Endothelial cell of umbilical vein (primary cell): ENCODE measurements at regions not wholly inside any gene's neighbourhood (a gene's known extent, or its start where the extent isn't known, plus 50 kb on each side); places are given as distances from the start of the nearest gene placed in this dataset.

ENCODE experiments used
- BruUV-seq: library from RNA; stranded (reverse); fragments of 400-500 nt; replicated peaks from 2 replicates; lab custom pipeline; 2021; lab: Mats Ljungman, UMichigan
- CTCF ChIA-PET: fragments of 300-600, 350-600 bp; sonication (Branson Sonifier 250); formaldehyde crosslinking; loops from one replicate; lab custom pipeline; 2021; ENCODE audit warnings: antibody characterized with exemption, inconsistent platforms; lab: Charles Lee
- POLR2A ChIA-PET: fragments of 300-600, 350-600 bp; sonication (Branson Sonifier 250); formaldehyde crosslinking; loops from one replicate; lab custom pipeline; 2021; ENCODE audit warnings: antibody characterized with exemption, inconsistent platforms; lab: Charles Lee
- DNase-seq: peaks from one replicate; pipeline ENCODE4 v3.0.0-alpha.2; 2011; ENCODE audit warnings: low read depth, low spot score
- FAIRE-seq: peaks from 2 replicates; lab custom pipeline; 2011; peaks lifted over from hg19 to GRCh38; lab: Jason Lieb, UNC
- H2AFZ ChIP-seq: 2 replicates; pipeline ENCODE4 v1.6.0; 2012; ENCODE audit warnings: low read depth, low read length, control low read depth, inconsistent platforms
- H3K27ac ChIP-seq: 2 replicates; pipeline ENCODE4 v1.5.1; 2011; ENCODE audit warnings: low read depth, mild to moderate bottlenecking, control low read depth, low read length, moderate library complexity; ENCODE audit not compliant: insufficient read depth
- H3K27me3 ChIP-seq, 2 experiments: 2 replicates each; pipeline versions ENCODE4 v1.6.0 to v1.6.1; 2011; ENCODE audit warnings: low read length in 2 of 2, mixed read lengths in 1 of 2; ENCODE audit not compliant: control insufficient read depth in 2 of 2, insufficient read depth in 2 of 2
- H3K36me3 ChIP-seq, 2 experiments: 2 replicates in 1 of 2; 3 replicates in 1 of 2; pipeline ENCODE4 v1.5.1; 2011; ENCODE audit warnings: low read length in 2 of 2, mild to moderate bottlenecking in 1 of 2, moderate library complexity in 1 of 2; ENCODE audit not compliant: control insufficient read depth in 2 of 2, insufficient read depth in 2 of 2; ENCODE audit errors: extremely low read depth in 1 of 2
- H3K4me1 ChIP-seq: 3 replicates; pipeline ENCODE4 v1.5.1; 2011; ENCODE audit warnings: mild to moderate bottlenecking, low read length; ENCODE audit not compliant: control insufficient read depth, insufficient read depth; ENCODE audit errors: extremely low read depth
- H3K4me2 ChIP-seq: 2 replicates; pipeline ENCODE4 v1.6.1; 2011; ENCODE audit warnings: low read length, control low read depth, mixed read lengths; ENCODE audit not compliant: insufficient read depth
- H3K4me3 ChIP-seq, 3 experiments: fragments of 200-600 bp in 1 of 3; sonication (generic), shearing (Covaris generic) in 1 of 3; replicated peaks in 1 of 3; 2 replicates each; pipeline ENCODE4 v1.5.1; 2011 to 2016; ENCODE audit warnings: control low read depth in 3 of 3, low read length in 3 of 3, mild to moderate bottlenecking in 2 of 3, inconsistent platforms in 1 of 3, low read depth in 1 of 3, moderate library complexity in 1 of 3; ENCODE audit not compliant: insufficient read depth in 1 of 3
- H3K79me2 ChIP-seq: 2 replicates; pipeline ENCODE4 v1.6.0; 2012; ENCODE audit warnings: low read length, inconsistent platforms; ENCODE audit not compliant: control insufficient read depth, insufficient read depth
- H3K9ac ChIP-seq: replicated peaks from 2 replicates; pipeline ENCODE3; 2011; ENCODE audit warnings: low read length, control low read depth; ENCODE audit not compliant: insufficient read depth; ENCODE audit errors: extremely low read depth
- H3K9me1 ChIP-seq: replicated peaks from 3 replicates; pipeline ENCODE4 v1.6.0; 2011; ENCODE audit warnings: mild to moderate bottlenecking, low read length; ENCODE audit not compliant: control insufficient read depth, insufficient read depth; ENCODE audit errors: extremely low read depth
- H3K9me3 ChIP-seq: replicated peaks from 2 replicates; pipeline ENCODE4 v1.5.1; 2012; ENCODE audit warnings: low read length, inconsistent platforms; ENCODE audit not compliant: control insufficient read depth, insufficient read depth
- H4K20me1 ChIP-seq: replicated peaks from 2 replicates; pipeline ENCODE3; 2011; ENCODE audit warnings: mild to moderate bottlenecking, low read length; ENCODE audit not compliant: control insufficient read depth, insufficient read depth; ENCODE audit errors: extremely low read depth
- CTCF ChIP-seq, 2 donors: IDR thresholded peaks; 1 replicate in 1 of 2; 2 replicates in 1 of 2; pipeline ENCODE4 v1.5.1; 2011; ENCODE audit warnings: low read length in 2 of 2, mild to moderate bottlenecking in 2 of 2, moderate library complexity in 2 of 2, control low read depth in 1 of 2, inconsistent platforms in 1 of 2, low read depth in 1 of 2; ENCODE audit not compliant: insufficient read depth in 1 of 2; ENCODE audit errors: extremely low read depth in 1 of 2
- EZH2 ChIP-seq: IDR thresholded peaks from 2 replicates; pipeline ENCODE4 v1.6.1; 2012; ENCODE audit warnings: borderline replicate concordance, low read depth, mild to moderate bottlenecking, moderate library complexity, low read length, inconsistent platforms; ENCODE audit not compliant: severe bottlenecking
- FOS ChIP-seq: IDR thresholded peaks from 2 replicates; pipeline ENCODE4 v1.6.1; 2011; ENCODE audit warnings: mild to moderate bottlenecking, low read length, moderate library complexity, borderline replicate concordance; ENCODE audit not compliant: insufficient read depth
- GATA2 ChIP-seq: IDR thresholded peaks from 2 replicates; pipeline ENCODE4 v1.7.0; 2011; ENCODE audit warnings: low read depth, mild to moderate bottlenecking, moderate library complexity, mixed read lengths, low read length; ENCODE audit not compliant: insufficient read length, insufficient read depth
- JUN ChIP-seq: IDR thresholded peaks from 2 replicates; pipeline ENCODE4 v1.6.1; 2011; ENCODE audit warnings: borderline replicate concordance, low read depth; ENCODE audit not compliant: insufficient read length, insufficient read depth
- MAX ChIP-seq: IDR thresholded peaks from 2 replicates; pipeline ENCODE4 v1.6.1; 2011; ENCODE audit not compliant: insufficient read depth, insufficient read length
- MYC ChIP-seq: IDR thresholded peaks from one replicate; pipeline ENCODE4 v1.6.1; 2011; ENCODE audit warnings: mild to moderate bottlenecking, low read depth, low read length
- POLR2A ChIP-seq: IDR thresholded peaks from 2 replicates; pipeline ENCODE4 v1.6.1; 2012; ENCODE audit warnings: low read depth, mild to moderate bottlenecking, control low read depth, low read length
- POLR2AphosphoS5 ChIP-seq: IDR thresholded peaks from 2 replicates; pipeline ENCODE4 v1.6.1; 2012; ENCODE audit warnings: low read depth, mild to moderate bottlenecking, control low read depth, low read length, moderate library complexity; ENCODE audit not compliant: insufficient read depth
- dilution Hi-C: fragments of 300-500 bp; cut with MboI; formaldehyde crosslinking; loops from one replicate; pipeline ENCODE4 v1.15.0; 2019; ENCODE audit warnings: low sequenced_read_pairs; ENCODE audit not compliant: extremely low pct_ligation_motif_present
- intact Hi-C: fragments of 100-400 bp; cut with micrococcal nuclease; formaldehyde crosslinking; loops from one replicate; pipeline ENCODE4 v1.10.0; 2022

GRCh38 chr11:114773541-114774338, 95.4 kb downstream of the NXPE2 start:
- POLR2A ChIA-PET = no interaction called here
- Histone ChIP-seq H3K4me1 (no peaks in the 10 kb centered on the region), H3K27ac (no peak overlapping the region), H3K36me3 (no peaks in the 10 kb centered on the region), H3K4me2 (no peak overlapping the region), H3K79me2 (no peaks in the 10 kb centered on the region), H3K4me3 (no peak overlapping the region), H3K9me3 (no peaks in the 10 kb centered on the region), H3K9ac (no peak overlapping the region), H3K9me1 (no peaks in the 10 kb centered on the region), H2AFZ (no peak overlapping the region), H3K27me3 (no peaks in the 10 kb centered on the region), H4K20me1 (no peaks in the 10 kb centered on the region)
- no TSS peak for BruUV-seq
- dilution Hi-C loops = no loop called here
- no peak for FAIRE-seq
- CTCF ChIA-PET = interaction anchor here (0.6 to 1.6 kb wide), 18 partner anchors 8 to 1918 kb away, joined by 3 to 10 read pairs (median 4); partner anchors contain the start of gene CADM1
- DNase-seq = no peak
- intact Hi-C loops = loop anchor here (1.0 to 10.0 kb wide), 5 partner anchors 549 to 1503 kb away; no protein-coding TSS in a partner anchor
- TF ChIP-seq MYC (no peak), JUN (no peak), EZH2 (no peak), GATA2 (no peak), POLR2AphosphoS5 (no peak), CTCF (IDR thresholded peaks at IDR 0.05; ENCODE audit: extremely low read depth in 1 of 2, insufficient read depth in 1 of 2, low read depth in 1 of 2, low read length in 2 of 2) (no peak), MAX (no peak), FOS (no peak), POLR2A (no peak)
